PC-9 (cell line): ENCODE measurements at regions not wholly inside any gene's neighbourhood (a gene's known extent, or its start where the extent isn't known, plus 50 kb on each side); places are given as distances from the start of the nearest gene placed in this dataset.
A peak's percentile ranks its signal among the peaks of the same experiment; 100 is the strongest.

ENCODE experiments used
- BruUV-seq: library from RNA; stranded (reverse); fragments of 400-500 nt; replicated peaks from 2 replicates; lab custom pipeline; 2021; lab: Mats Ljungman, UMichigan
- CTCF ChIA-PET: fragments of 300-600 bp; sonication (Branson Sonifier 250); formaldehyde crosslinking; loops from one replicate; lab custom pipeline; 2022; ENCODE audit warnings: antibody characterized with exemption; lab: Charles Lee
- POLR2A ChIA-PET: fragments of 300-600 bp; sonication (Branson Sonifier 250); formaldehyde crosslinking; loops from one replicate; lab custom pipeline; 2022; ENCODE audit warnings: antibody characterized with exemption; ENCODE audit not compliant: unreplicated experiment; lab: Charles Lee
- DNase-seq, 2 experiments: peaks; one replicate each; pipeline versions ENCODE4 v3.0.0 to v3.0.0-alpha.2; 2015 to 2022; ENCODE audit warnings: mixed read lengths in 1 of 2
- H2AFZ ChIP-seq: fragments of 200-600 bp; sonication (generic); 2 replicates; pipeline ENCODE4 v1.8.1; 2017; ENCODE audit warnings: antibody characterized with exemption
- H3F3A ChIP-seq: fragments of 200-600 bp; sonication (generic); 2 replicates; pipeline ENCODE4 v1.8.1; 2017; ENCODE audit warnings: antibody characterized with exemption, mild to moderate bottlenecking, low read depth; ENCODE audit not compliant: insufficient read depth
- H3K27ac ChIP-seq: fragments of 200-600 bp; sonication (generic); 2 replicates; pipeline ENCODE4 v1.6.1; 2016; ENCODE audit warnings: mixed run types
- H3K27me3 ChIP-seq: fragments of 200-600 bp; sonication (generic); 2 replicates; pipeline ENCODE4 v1.6.1; 2016; ENCODE audit warnings: low read depth, mixed run types; ENCODE audit not compliant: insufficient read depth
- H3K36me3 ChIP-seq: fragments of 200-600 bp; sonication (generic); 2 replicates; pipeline ENCODE4 v1.6.1; 2016; ENCODE audit warnings: low read depth, mixed run types
- H3K4me1 ChIP-seq: fragments of 200-600 bp; sonication (generic); replicated peaks from 2 replicates; pipeline ENCODE4 v1.6.1; 2016; ENCODE audit warnings: mixed run types; ENCODE audit not compliant: insufficient read depth
- H3K4me2 ChIP-seq: fragments of 200-600 bp; sonication (generic); 2 replicates; pipeline ENCODE4 v1.6.1; 2017; ENCODE audit warnings: mixed run types
- H3K4me3 ChIP-seq: fragments of 200-600 bp; sonication (generic); 2 replicates; pipeline ENCODE4 v1.6.1; 2016; ENCODE audit warnings: mixed run types
- H3K79me2 ChIP-seq: fragments of 200-600 bp; sonication (generic); 2 replicates; pipeline ENCODE4 v1.6.1; 2017; ENCODE audit warnings: low read depth, mixed run types
- H3K9me2 ChIP-seq: fragments of 200-600 bp; sonication (generic); 2 replicates; pipeline ENCODE4 v1.8.1; 2017; ENCODE audit warnings: mild to moderate bottlenecking; ENCODE audit not compliant: insufficient read depth
- H3K9me3 ChIP-seq: fragments of 200-600 bp; sonication (generic); 2 replicates; pipeline ENCODE4 v1.8.1; 2016; ENCODE audit warnings: low read depth; ENCODE audit not compliant: insufficient read depth
- H4K20me1 ChIP-seq: fragments of 200-600 bp; sonication (generic); 2 replicates; pipeline ENCODE4 v1.8.1; 2017; ENCODE audit not compliant: insufficient read depth
- EZH2 ChIP-seq: fragments of 200-600 bp; sonication (generic); IDR thresholded peaks from 2 replicates; pipeline ENCODE4 v1.8.0; 2017; ENCODE audit warnings: antibody characterized with exemption, low read depth
- intact Hi-C: fragments of 100-400 bp; cut with micrococcal nuclease; formaldehyde crosslinking; loops from one replicate; pipeline ENCODE4 v1.10.0; 2022; ENCODE audit not compliant: unreplicated experiment
- TF ChIP-seq, protein P1 (sequence below): fragments of 200-600 bp; sonication (generic); conservative IDR thresholded peaks from 2 replicates; pipeline ENCODE4 v1.6.1; 2017; ENCODE audit warnings: mixed run types, antibody characterized with exemption, mild to moderate bottlenecking, moderate library complexity

DNA sequence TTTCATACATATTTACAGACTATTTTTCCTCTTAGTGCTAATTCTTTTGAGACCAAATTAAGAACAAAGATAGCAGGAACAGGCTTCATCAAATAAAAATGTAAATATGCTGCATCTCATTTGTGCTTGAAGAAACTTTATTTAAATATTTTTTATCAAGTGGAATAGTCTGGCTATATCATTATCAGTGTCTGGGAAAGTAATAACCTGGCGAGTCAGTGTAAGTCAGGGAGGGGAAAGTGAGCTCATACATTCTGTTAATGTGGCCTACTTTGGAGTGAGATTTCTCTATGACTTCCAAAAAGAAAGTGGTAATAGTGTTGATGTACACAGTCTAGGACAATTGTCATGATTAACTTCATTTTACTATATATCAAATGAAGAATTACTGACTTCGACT lies 1045.1 kb downstream of the ADGRL2 start:
- Histone ChIP-seq H3K27ac (no peak overlapping the region), H2AFZ (no peak overlapping the region), H3K4me2 (no peak overlapping the region), H4K20me1 (no peaks in the 10 kb centered on the region), H3K4me3 (no peak overlapping the region), H3K9me2 (no peaks in the 10 kb centered on the region), H3K36me3 (no peaks in the 10 kb centered on the region), H3K27me3 (no peaks in the 10 kb centered on the region), H3K9me3 (no peaks in the 10 kb centered on the region), H3K79me2 (no peaks in the 10 kb centered on the region), H3F3A (no peaks in the 10 kb centered on the region), H3K4me1 (no peaks in the 10 kb centered on the region)
- ChIA-PET POLR2A (no interaction called here), CTCF (no interaction called here)
- TF ChIP-seq, protein P1, sequence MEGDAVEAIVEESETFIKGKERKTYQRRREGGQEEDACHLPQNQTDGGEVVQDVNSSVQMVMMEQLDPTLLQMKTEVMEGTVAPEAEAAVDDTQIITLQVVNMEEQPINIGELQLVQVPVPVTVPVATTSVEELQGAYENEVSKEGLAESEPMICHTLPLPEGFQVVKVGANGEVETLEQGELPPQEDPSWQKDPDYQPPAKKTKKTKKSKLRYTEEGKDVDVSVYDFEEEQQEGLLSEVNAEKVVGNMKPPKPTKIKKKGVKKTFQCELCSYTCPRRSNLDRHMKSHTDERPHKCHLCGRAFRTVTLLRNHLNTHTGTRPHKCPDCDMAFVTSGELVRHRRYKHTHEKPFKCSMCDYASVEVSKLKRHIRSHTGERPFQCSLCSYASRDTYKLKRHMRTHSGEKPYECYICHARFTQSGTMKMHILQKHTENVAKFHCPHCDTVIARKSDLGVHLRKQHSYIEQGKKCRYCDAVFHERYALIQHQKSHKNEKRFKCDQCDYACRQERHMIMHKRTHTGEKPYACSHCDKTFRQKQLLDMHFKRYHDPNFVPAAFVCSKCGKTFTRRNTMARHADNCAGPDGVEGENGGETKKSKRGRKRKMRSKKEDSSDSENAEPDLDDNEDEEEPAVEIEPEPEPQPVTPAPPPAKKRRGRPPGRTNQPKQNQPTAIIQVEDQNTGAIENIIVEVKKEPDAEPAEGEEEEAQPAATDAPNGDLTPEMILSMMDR = no peak
- TF ChIP-seq EZH2 = no peak
- intact Hi-C loops = no loop called here
- no TSS peak for BruUV-seq
- no peak for DNase-seq

DNA sequence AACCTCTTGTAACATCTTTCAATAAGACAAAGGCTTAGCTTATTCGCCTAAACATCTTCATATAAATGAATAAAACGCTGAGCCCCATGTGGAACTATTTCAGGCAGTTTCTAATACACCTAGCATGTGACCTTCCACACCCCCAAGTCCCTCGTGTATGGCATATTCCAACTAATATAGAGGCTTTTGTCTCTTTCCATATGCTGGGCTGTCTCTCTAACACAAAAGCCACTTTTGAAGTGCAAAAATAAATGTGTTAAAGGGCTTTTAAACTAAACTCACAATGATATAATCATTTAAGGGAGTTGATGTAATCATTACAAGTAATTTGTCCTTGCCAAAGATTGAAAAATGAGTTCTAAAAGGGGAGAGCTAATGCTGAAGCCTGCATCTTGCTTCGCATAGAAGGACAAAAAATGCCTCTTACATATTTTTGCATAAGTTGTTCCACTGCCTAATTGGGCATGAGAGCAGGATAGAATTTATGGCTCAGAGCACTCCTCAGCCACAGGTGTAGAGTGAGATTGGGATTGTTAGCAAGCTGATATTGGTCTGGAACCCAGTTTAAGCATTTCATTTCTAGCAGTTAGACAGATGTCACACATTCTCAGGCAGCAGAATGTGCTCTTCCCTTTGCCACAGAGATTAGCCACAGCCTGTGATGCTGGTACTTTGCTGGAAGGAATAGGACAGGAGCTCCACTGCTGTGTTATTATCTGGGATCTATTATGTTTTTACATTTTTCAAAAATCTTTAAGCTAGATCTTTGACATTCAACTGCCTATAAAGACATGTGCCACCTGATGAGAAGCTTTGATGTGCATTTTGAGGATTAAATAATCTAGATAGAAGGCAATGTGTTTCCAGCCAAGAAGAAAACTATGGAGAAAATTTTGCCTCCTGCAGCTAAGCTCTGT lies 1044.4 kb downstream of the ADGRL2 start:
- H3K27me3 ChIP-seq = no peaks in the 10 kb centered on the region
- no peaks in the 10 kb centered on the region for H4K20me1 ChIP-seq
- no peaks in the 10 kb centered on the region for H3K36me3 ChIP-seq
- ChIA-PET POLR2A (no interaction called here), CTCF (no interaction called here)
- no peak for DNase-seq
- H2AFZ ChIP-seq = peak overlapping the region; percentile 22; the same call in 1 of the 2 replicates
- no peaks in the 10 kb centered on the region for H3K9me3 ChIP-seq
- no peaks in the 10 kb centered on the region for H3K4me1 ChIP-seq
- no peak overlapping the region for H3K4me3 ChIP-seq
- no peaks in the 10 kb centered on the region for H3K9me2 ChIP-seq
- H3K27ac ChIP-seq = no peak overlapping the region
- H3K79me2 ChIP-seq = no peaks in the 10 kb centered on the region
- no peak overlapping the region for H3K4me2 ChIP-seq
- intact Hi-C loops = no loop called here
- BruUV-seq = no TSS peak
- H3F3A ChIP-seq = no peaks in the 10 kb centered on the region
- TF ChIP-seq, protein P1 = no peak
- no peak for TF ChIP-seq EZH2

DNA sequence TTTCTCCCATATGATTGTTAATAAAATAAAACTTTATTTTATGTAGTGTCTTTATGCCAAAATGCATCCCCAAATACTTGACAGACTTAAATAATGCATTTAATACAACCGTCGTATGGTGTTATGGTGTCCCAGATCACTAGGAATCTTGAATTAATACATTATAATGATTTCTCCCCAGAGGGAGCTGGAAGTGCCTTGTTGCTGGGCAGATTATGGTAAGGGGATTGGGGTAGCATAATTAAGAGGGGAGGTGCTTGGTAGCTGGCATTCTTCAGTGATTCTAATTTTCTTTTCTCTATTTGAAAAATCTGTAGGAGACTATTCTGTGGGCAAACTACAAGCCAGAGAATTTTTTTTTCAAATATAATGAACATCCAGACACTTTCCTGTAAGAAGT lies 1043.7 kb downstream of the ADGRL2 start:
- Histone ChIP-seq H3K4me1 (no peaks in the 10 kb centered on the region), H3K4me3 (no peak overlapping the region), H2AFZ (no peak overlapping the region), H4K20me1 (no peaks in the 10 kb centered on the region), H3K27ac (no peak overlapping the region), H3K4me2 (no peak overlapping the region), H3K36me3 (no peaks in the 10 kb centered on the region), H3F3A (no peaks in the 10 kb centered on the region), H3K79me2 (no peaks in the 10 kb centered on the region), H3K27me3 (no peaks in the 10 kb centered on the region), H3K9me2 (no peaks in the 10 kb centered on the region), H3K9me3 (no peaks in the 10 kb centered on the region)
- POLR2A ChIA-PET = no interaction called here
- no peak for TF ChIP-seq EZH2
- TF ChIP-seq, protein P1 = no peak
- no TSS peak for BruUV-seq
- intact Hi-C loops = no loop called here
- CTCF ChIA-PET = no interaction called here
- DNase-seq = no peak
